WTC11 (cell line): ENCODE measurements at regions not wholly inside any gene's neighbourhood (a gene's known extent, or its start where the extent isn't known, plus 50 kb on each side); places are given as distances from the start of the nearest gene placed in this dataset.

Experiments used
- JUN ChIP-seq: sonication (generic); formaldehyde crosslinking; IDR thresholded peaks from 2 replicates; pipeline ENCODE4 v1.8.0; 2023; ENCODE audit warnings: mild to moderate bottlenecking, missing genetic modification reagents
- MXD4 ChIP-seq: fragments of 250-450 bp; sonication (Bioruptor Pico); IDR thresholded peaks from 2 replicates; pipeline ENCODE4 v1.8.0; 2021; ENCODE audit warnings: mild to moderate bottlenecking, moderate library complexity, borderline replicate concordance
- TP53 ChIP-seq: sonication (generic); formaldehyde crosslinking; IDR thresholded peaks from 2 replicates; pipeline ENCODE4 v1.8.1; 2023; ENCODE audit warnings: mild to moderate bottlenecking, missing genetic modification reagents
- ZNF121 ChIP-seq: sonication (generic); formaldehyde crosslinking; IDR thresholded peaks from 2 replicates; pipeline ENCODE4 v1.8.0; 2023; ENCODE audit warnings: missing genetic modification reagents
- TF ChIP-seq, protein P1 (sequence below): fragments of 200-600 bp; IDR thresholded peaks from 2 replicates; pipeline ENCODE4 v1.8.0; 2022; ENCODE audit warnings: antibody characterized with exemption
- TF ChIP-seq, protein P2 (sequence below): sonication (generic); formaldehyde crosslinking; IDR thresholded peaks from 2 replicates; pipeline ENCODE4 v1.8.0; 2022; ENCODE audit warnings: mild to moderate bottlenecking, missing genetic modification reagents
- TF ChIP-seq, protein P3 (sequence below): sonication (generic); formaldehyde crosslinking; IDR thresholded peaks from 2 replicates; pipeline ENCODE4 v1.8.0; 2022; ENCODE audit warnings: mild to moderate bottlenecking, missing genetic modification reagents
- TF ChIP-seq, protein P4 (sequence below): fragments of 250-450 bp; sonication (Bioruptor Pico); IDR thresholded peaks from 2 replicates; pipeline ENCODE4 v1.9.0; 2021; ENCODE audit warnings: mild to moderate bottlenecking

DNA sequence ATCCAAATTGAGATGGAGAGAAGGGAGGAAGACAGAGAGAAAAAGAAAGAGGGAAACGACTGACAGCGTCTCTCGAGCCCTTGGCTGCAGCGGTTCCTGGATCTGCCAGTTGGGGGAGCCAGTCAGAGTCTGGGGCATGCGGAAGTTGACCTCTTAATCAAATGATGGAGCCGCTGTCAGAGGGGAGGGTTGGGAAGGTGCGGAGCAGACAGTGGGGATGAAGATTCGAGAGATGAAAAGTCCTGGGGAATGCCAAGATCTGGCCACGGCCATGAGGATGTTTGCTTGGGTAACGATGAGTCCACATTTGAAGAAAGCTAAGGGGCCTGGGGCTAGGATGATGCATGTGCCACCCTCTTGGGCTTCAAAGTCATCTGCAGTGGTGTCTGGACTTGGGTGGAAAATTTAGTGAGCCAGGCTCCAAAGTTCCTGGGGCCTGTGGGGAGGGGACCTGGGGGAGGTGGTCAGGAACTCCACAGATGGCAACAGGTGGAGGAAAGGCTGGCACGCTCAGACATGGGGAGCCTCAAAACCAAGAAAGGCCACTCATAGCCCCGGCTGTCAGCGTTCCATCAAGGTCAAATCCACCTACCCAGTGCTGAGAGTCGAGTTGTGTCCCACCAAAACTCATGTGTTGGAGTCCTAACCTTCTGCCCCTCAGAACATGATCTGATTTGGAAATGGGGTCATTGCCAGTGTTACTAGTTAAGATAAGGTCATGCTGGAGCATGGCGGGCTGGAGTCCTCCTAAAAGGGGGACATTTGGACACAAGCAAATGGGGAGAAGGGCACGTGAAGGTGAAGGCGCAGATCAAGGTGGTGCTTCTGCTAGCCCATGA, 200.1 kb downstream of the NDUFA10 start:
- TF ChIP-seq, protein P1, sequence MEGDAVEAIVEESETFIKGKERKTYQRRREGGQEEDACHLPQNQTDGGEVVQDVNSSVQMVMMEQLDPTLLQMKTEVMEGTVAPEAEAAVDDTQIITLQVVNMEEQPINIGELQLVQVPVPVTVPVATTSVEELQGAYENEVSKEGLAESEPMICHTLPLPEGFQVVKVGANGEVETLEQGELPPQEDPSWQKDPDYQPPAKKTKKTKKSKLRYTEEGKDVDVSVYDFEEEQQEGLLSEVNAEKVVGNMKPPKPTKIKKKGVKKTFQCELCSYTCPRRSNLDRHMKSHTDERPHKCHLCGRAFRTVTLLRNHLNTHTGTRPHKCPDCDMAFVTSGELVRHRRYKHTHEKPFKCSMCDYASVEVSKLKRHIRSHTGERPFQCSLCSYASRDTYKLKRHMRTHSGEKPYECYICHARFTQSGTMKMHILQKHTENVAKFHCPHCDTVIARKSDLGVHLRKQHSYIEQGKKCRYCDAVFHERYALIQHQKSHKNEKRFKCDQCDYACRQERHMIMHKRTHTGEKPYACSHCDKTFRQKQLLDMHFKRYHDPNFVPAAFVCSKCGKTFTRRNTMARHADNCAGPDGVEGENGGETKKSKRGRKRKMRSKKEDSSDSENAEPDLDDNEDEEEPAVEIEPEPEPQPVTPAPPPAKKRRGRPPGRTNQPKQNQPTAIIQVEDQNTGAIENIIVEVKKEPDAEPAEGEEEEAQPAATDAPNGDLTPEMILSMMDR, result peak; percentile 18; the same call in 1 of the 2 replicates
- TF ChIP-seq MXD4 (CRISPR knock-in tag) (no peak), ZNF121 (CRISPR knock-in tag) (no peak), JUN (no peak), TP53 (CRISPR knock-in tag) (no peak)
- TF ChIP-seq, protein P2, sequence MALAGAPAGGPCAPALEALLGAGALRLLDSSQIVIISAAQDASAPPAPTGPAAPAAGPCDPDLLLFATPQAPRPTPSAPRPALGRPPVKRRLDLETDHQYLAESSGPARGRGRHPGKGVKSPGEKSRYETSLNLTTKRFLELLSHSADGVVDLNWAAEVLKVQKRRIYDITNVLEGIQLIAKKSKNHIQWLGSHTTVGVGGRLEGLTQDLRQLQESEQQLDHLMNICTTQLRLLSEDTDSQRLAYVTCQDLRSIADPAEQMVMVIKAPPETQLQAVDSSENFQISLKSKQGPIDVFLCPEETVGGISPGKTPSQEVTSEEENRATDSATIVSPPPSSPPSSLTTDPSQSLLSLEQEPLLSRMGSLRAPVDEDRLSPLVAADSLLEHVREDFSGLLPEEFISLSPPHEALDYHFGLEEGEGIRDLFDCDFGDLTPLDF (CRISPR knock-in tag), result no peak
- TF ChIP-seq, protein P3, sequence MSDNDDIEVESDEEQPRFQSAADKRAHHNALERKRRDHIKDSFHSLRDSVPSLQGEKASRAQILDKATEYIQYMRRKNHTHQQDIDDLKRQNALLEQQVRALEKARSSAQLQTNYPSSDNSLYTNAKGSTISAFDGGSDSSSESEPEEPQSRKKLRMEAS (CRISPR knock-in tag), result no peak
- TF ChIP-seq, protein P4, sequence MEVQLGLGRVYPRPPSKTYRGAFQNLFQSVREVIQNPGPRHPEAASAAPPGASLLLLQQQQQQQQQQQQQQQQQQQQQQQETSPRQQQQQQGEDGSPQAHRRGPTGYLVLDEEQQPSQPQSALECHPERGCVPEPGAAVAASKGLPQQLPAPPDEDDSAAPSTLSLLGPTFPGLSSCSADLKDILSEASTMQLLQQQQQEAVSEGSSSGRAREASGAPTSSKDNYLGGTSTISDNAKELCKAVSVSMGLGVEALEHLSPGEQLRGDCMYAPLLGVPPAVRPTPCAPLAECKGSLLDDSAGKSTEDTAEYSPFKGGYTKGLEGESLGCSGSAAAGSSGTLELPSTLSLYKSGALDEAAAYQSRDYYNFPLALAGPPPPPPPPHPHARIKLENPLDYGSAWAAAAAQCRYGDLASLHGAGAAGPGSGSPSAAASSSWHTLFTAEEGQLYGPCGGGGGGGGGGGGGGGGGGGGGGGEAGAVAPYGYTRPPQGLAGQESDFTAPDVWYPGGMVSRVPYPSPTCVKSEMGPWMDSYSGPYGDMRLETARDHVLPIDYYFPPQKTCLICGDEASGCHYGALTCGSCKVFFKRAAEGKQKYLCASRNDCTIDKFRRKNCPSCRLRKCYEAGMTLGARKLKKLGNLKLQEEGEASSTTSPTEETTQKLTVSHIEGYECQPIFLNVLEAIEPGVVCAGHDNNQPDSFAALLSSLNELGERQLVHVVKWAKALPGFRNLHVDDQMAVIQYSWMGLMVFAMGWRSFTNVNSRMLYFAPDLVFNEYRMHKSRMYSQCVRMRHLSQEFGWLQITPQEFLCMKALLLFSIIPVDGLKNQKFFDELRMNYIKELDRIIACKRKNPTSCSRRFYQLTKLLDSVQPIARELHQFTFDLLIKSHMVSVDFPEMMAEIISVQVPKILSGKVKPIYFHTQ (CRISPR knock-in tag), result no peak
